OCI-LY7 (cell line): ENCODE measurements at regions not wholly inside any gene's neighbourhood (a gene's known extent, or its start where the extent isn't known, plus 50 kb on each side); places are given as distances from the start of the nearest gene placed in this dataset.

Experiments used
- BruUV-seq: library from RNA; stranded (reverse); fragments of 400-500 nt; replicated peaks from 2 replicates; lab custom pipeline; 2021; lab: Mats Ljungman, UMichigan
- CTCF ChIA-PET: fragments of 300-600 bp; sonication (Branson Sonifier 250); formaldehyde crosslinking; loops from one replicate; lab custom pipeline; 2022; ENCODE audit warnings: antibody characterized with exemption; ENCODE audit not compliant: unreplicated experiment; lab: Charles Lee
- POLR2A ChIA-PET: fragments of 300-600 bp; sonication (Branson Sonifier 250); formaldehyde crosslinking; loops from one replicate; lab custom pipeline; 2022; ENCODE audit warnings: antibody characterized with exemption; lab: Charles Lee
- DNase-seq: peaks from one replicate; pipeline ENCODE4 v3.0.0-alpha.2; 2015; ENCODE audit warnings: low spot score
- H2AFZ ChIP-seq: fragments of 200-600 bp; sonication (generic), shearing (Covaris generic); 2 replicates; pipeline ENCODE4 v1.6.1; 2014; ENCODE audit warnings: mild to moderate bottlenecking, antibody characterized with exemption, low read length, moderate library complexity
- H3K27ac ChIP-seq: fragments of 200-600 bp; sonication (generic); 2 replicates; pipeline ENCODE4 v1.5.1; 2014; ENCODE audit warnings: mixed run types, low read depth, mild to moderate bottlenecking, moderate library complexity, low read length, inconsistent platforms; ENCODE audit not compliant: poor library complexity, severe bottlenecking
- H3K36me3 ChIP-seq: fragments of 200-600 bp; sonication (generic); 2 replicates; pipeline ENCODE4 v1.6.1; 2014; ENCODE audit warnings: mild to moderate bottlenecking, antibody characterized with exemption, low read length, moderate library complexity, mixed read lengths; ENCODE audit not compliant: insufficient read depth
- H3K4me1 ChIP-seq: fragments of 200-600 bp; sonication (generic); 2 replicates; pipeline ENCODE4 v1.5.1; 2014; ENCODE audit warnings: mild to moderate bottlenecking, low read length; ENCODE audit not compliant: insufficient read depth, poor library complexity, severe bottlenecking
- H3K4me2 ChIP-seq: fragments of 200-600 bp; sonication (generic); 2 replicates; pipeline ENCODE4 v1.6.1; 2014; ENCODE audit warnings: mild to moderate bottlenecking, low read length
- H3K4me3 ChIP-seq: fragments of 200-600 bp; sonication (generic); 2 replicates; pipeline ENCODE4 v1.5.1; 2014; ENCODE audit warnings: mild to moderate bottlenecking, low read depth, low read length; ENCODE audit not compliant: poor library complexity, severe bottlenecking
- H3K79me2 ChIP-seq: fragments of 200-600 bp; sonication (generic); 2 replicates; pipeline ENCODE4 v1.6.1; 2016; ENCODE audit warnings: low read depth, mild to moderate bottlenecking, low read length, moderate library complexity, mixed read lengths; ENCODE audit not compliant: insufficient read depth
- H3K9me2 ChIP-seq: fragments of 200-600 bp; sonication (generic); 2 replicates; pipeline ENCODE4 v1.6.1; 2016; ENCODE audit warnings: mild to moderate bottlenecking, low read length, mixed read lengths; ENCODE audit not compliant: insufficient read depth
- H3K9me3 ChIP-seq: fragments of 200-600 bp; sonication (generic); 2 replicates; pipeline ENCODE4 v1.6.1; 2014; ENCODE audit warnings: mild to moderate bottlenecking, mixed run types, low read length, mixed read lengths
- H4K20me1 ChIP-seq: fragments of 200-600 bp; sonication (generic); 2 replicates; pipeline ENCODE4 v1.6.1; 2014; ENCODE audit warnings: mild to moderate bottlenecking, antibody characterized with exemption, low read length, moderate library complexity, mixed read lengths; ENCODE audit not compliant: insufficient read depth
- CTCF ChIP-seq: fragments of 200-600 bp; sonication (generic); conservative IDR thresholded peaks from 2 replicates; pipeline ENCODE4 v1.5.1; 2014; ENCODE audit warnings: mild to moderate bottlenecking, antibody characterized with exemption, low read length, moderate library complexity, mixed read lengths
- EZH2phosphoT487 ChIP-seq: fragments of 200-600 bp; sonication (generic); IDR thresholded peaks from 2 replicates; pipeline ENCODE4 v1.6.1; 2018; ENCODE audit warnings: low read depth, borderline replicate concordance, mild to moderate bottlenecking, mixed run types, antibody characterized with exemption, low read length, moderate library complexity, mixed read lengths
- intact Hi-C: fragments of 100-400 bp; cut with micrococcal nuclease; formaldehyde crosslinking; loops from one replicate; pipeline ENCODE4 v1.10.0; 2022; ENCODE audit not compliant: unreplicated experiment

GRCh38 chr5:60036192-60036938, 142.8 kb upstream of the PDE4D start:
- no peaks in the 10 kb centered on the region for H3K9me2 ChIP-seq
- H3K27ac ChIP-seq = no peak overlapping the region
- TF ChIP-seq CTCF = no peak
- no peak for TF ChIP-seq EZH2phosphoT487
- no peaks in the 10 kb centered on the region for H3K79me2 ChIP-seq
- intact Hi-C loops = no loop called here
- H3K9me3 ChIP-seq = no peaks in the 10 kb centered on the region
- H3K4me1 ChIP-seq = no peaks in the 10 kb centered on the region
- H3K4me2 ChIP-seq = no peak overlapping the region
- no TSS peak for BruUV-seq
- POLR2A ChIA-PET = no interaction called here
- no peaks in the 10 kb centered on the region for H4K20me1 ChIP-seq
- DNase-seq = no peak
- no peaks in the 10 kb centered on the region for H3K36me3 ChIP-seq
- H2AFZ ChIP-seq = no peak overlapping the region
- H3K4me3 ChIP-seq = no peak overlapping the region
- CTCF ChIA-PET = no interaction called here

DNA sequence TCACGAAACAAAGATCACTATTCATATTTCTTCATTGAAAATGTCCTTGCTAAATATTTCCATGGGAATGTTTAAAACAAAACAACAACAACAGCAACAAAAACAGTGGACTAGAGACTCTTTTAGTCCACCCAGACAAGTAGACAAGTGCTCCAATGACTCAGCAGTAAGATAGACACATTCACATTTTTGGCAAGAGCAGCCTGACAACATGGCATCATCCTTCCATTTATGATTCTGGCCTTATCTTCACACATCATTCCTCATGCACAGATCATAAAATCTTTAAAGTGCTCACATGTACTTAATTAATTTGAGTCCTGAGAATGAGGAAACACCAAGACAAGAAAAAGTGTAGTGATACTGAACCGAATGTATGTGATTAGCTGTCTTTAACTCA, 132.6 kb upstream of the PDE4D start:
- Histone ChIP-seq H3K79me2 (no peaks in the 10 kb centered on the region), H3K4me1 (no peaks in the 10 kb centered on the region), H2AFZ (no peak overlapping the region), H4K20me1 (no peaks in the 10 kb centered on the region), H3K9me2 (no peaks in the 10 kb centered on the region), H3K36me3 (no peaks in the 10 kb centered on the region), H3K4me2 (no peak overlapping the region), H3K9me3 (no peaks in the 10 kb centered on the region), H3K4me3 (no peak overlapping the region), H3K27ac (no peak overlapping the region)
- BruUV-seq = no TSS peak
- ChIA-PET POLR2A (no interaction called here), CTCF (no interaction called here)
- DNase-seq = no peak
- intact Hi-C loops = no loop called here
- TF ChIP-seq CTCF (no peak), EZH2phosphoT487 (no peak)

DNA sequence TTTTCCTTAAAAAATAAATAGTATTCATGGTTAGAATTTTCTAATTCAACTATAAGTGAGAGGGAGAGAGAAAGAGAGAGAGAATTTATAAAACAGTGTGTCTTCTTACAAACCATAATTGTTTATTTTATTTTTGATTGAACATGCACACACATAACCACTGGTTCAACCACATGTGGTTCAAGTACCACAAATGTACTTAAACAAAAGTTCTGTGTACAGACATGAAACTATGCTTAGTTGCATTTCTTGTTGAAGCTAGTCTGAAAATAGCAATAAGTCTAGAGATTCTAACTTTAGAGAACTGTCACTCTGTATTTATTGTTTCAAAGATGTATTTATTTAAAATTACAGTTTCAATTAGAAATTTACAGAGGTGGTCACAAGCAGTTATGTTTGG, 130.6 kb upstream of the PDE4D start:
- no peaks in the 10 kb centered on the region for H4K20me1 ChIP-seq
- H3K4me1 ChIP-seq = no peaks in the 10 kb centered on the region
- no peak overlapping the region for H2AFZ ChIP-seq
- no peaks in the 10 kb centered on the region for H3K9me3 ChIP-seq
- DNase-seq = no peak
- no peaks in the 10 kb centered on the region for H3K9me2 ChIP-seq
- ChIA-PET POLR2A (interaction anchor here (1.6 kb wide), 1 partner anchor 9 kb away, joined by 5 read pairs; no protein-coding TSS in a partner anchor), CTCF (no interaction called here)
- no peak overlapping the region for H3K27ac ChIP-seq
- H3K36me3 ChIP-seq = no peaks in the 10 kb centered on the region
- BruUV-seq = no TSS peak
- intact Hi-C loops = no loop called here
- no peak overlapping the region for H3K4me3 ChIP-seq
- no peaks in the 10 kb centered on the region for H3K79me2 ChIP-seq
- TF ChIP-seq CTCF (no peak), EZH2phosphoT487 (no peak)
- H3K4me2 ChIP-seq = no peak overlapping the region
